ENCODE measurements at regions not wholly inside any gene's neighbourhood (a gene's known extent, or its start where the extent isn't known, plus 50 kb on each side); places are given as distances from the start of the nearest gene placed in this dataset.

GRCh38 chr5:10857338-10857733 is 96.3 kb upstream of the DAP start:
- TF ChIP-seq JUN (IDR thresholded peaks at IDR 0.05; ENCODE audit: borderline replicate concordance, insufficient read depth, insufficient read length, low read depth) (no peak), POLR2A (IDR thresholded peaks at IDR 0.05; ENCODE audit: low read depth, low read length) (no peak), CTCF (IDR thresholded peaks at IDR 0.05; ENCODE audit: extremely low read depth in 1 of 2, insufficient read depth in 1 of 2, low read depth in 1 of 2, low read length in 2 of 2) (no peak), EZH2 (IDR thresholded peaks at IDR 0.05; ENCODE audit: borderline replicate concordance, low read depth, low read length, severe bottlenecking) (no peak), MYC (IDR thresholded peaks at IDR 0.05; ENCODE audit: low read depth, low read length) (no peak), POLR2AphosphoS5 (IDR thresholded peaks at IDR 0.05; ENCODE audit: insufficient read depth, low read depth, low read length) (no peak), FOS (IDR thresholded peaks at IDR 0.05; ENCODE audit: borderline replicate concordance, insufficient read depth, low read length) (no peak)
- Histone ChIP-seq H4K20me1 (replicated peaks; ENCODE audit: control insufficient read depth, extremely low read depth, insufficient read depth, low read length) (no peaks in the 10 kb centered on the region), H3K36me3 (ENCODE audit: control insufficient read depth in 2 of 2, extremely low read depth in 1 of 2, insufficient read depth in 2 of 2, low read length in 2 of 2) (no peaks in the 10 kb centered on the region), H3K9me3 (replicated peaks; ENCODE audit: control insufficient read depth, insufficient read depth, low read length) (no peaks in the 10 kb centered on the region), H3K4me2 (ENCODE audit: insufficient read depth, low read length) (no peak overlapping the region), H3K9ac (replicated peaks; ENCODE audit: extremely low read depth, insufficient read depth, low read length) (no peak overlapping the region), H3K4me1 (ENCODE audit: control insufficient read depth, extremely low read depth, insufficient read depth, low read length) (no peaks in the 10 kb centered on the region), H2AFZ (ENCODE audit: low read depth, low read length) (peak overlapping the region; percentile 62), H3K79me2 (ENCODE audit: control insufficient read depth, insufficient read depth, low read length) (no peaks in the 10 kb centered on the region), H3K9me1 (replicated peaks; ENCODE audit: control insufficient read depth, extremely low read depth, insufficient read depth, low read length) (no peaks in the 10 kb centered on the region), H3K27ac (ENCODE audit: insufficient read depth, low read depth, low read length) (no peak overlapping the region), H3K4me3 (replicated peaks in 1 of 3; ENCODE audit: insufficient read depth in 1 of 3, low read depth in 1 of 3, low read length in 3 of 3) (no peak overlapping the region), H3K27me3 (ENCODE audit: control insufficient read depth in 2 of 2, insufficient read depth in 2 of 2, low read length in 2 of 2) (peaks cover 8 to 14% of the 10 kb centered on the region in 2 experiments)
- CTCF ChIA-PET = interaction anchor here (0.9 to 7.7 kb wide), 11 partner anchors 10 to 404 kb away, joined by 3 to 38 read pairs (median 4); no protein-coding TSS in a partner anchor
- POLR2A ChIA-PET = no interaction called here
- dilution Hi-C loops (cut with MboI; ENCODE audit: extremely low pct_ligation_motif_present, low sequenced_read_pairs) = no loop called here
- BruUV-seq (replicated peaks) = no TSS peak
- intact Hi-C loops (cut with micrococcal nuclease) = loop anchor here (1.0 to 5.0 kb wide), 4 partner anchors 96 to 405 kb away; partner anchors contain the start of gene DAP
- FAIRE-seq (no peak), DNase-seq (ENCODE audit: low read depth, low spot score) (no peak)

Measured in endothelial cell of umbilical vein (primary cell).